GM21717 (cell line): ENCODE measurements at regions not wholly inside any gene's neighbourhood (a gene's known extent, or its start where the extent isn't known, plus 50 kb on each side); places are given as distances from the start of the nearest gene placed in this dataset.
A peak's percentile ranks its signal among the peaks of the same experiment; 100 is the strongest.

Source experiments
- ATAC-seq: cut with Tn5 transposase; IDR thresholded peaks from one replicate; pipeline ENCODE4 v1.9.1; 2021; ENCODE audit warnings: mild to moderate bottlenecking, moderate library complexity; ENCODE audit not compliant: unreplicated experiment

DNA sequence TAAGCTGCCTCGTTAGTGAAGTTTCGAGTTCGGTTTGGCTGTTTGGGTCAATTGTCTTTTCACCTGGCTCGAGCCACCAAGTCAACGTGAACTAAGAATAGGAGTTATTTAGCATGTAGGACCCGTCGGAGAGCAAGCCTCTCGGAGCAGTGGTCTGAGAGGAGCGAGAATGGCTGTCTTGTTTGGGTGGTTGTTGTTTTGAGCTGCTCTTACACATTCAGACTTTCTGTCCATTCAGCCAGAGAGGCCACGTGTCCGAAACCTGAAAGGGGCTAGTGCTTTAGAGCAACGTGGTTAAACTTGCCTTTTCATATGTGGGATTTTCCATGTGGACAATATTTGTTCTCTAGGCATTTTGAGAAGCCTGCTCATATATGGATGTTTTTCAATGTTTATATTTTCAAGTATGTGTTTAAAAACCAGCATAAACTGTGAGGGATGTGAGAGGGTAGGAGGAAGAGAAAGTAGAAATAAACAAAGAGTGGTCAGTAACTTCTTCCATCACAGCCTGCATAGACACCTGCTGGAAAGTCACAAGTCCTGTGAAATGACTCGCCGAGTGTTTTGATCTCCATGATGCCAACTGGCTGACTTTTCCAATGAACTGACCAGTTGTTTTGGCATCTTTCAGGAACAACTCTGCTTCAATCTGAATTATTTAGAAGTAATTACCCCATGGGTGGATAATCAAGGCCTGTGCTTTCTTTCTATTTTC is 221.0 kb downstream of the ASCL1 start:
- ATAC-seq: no peak

DNA sequence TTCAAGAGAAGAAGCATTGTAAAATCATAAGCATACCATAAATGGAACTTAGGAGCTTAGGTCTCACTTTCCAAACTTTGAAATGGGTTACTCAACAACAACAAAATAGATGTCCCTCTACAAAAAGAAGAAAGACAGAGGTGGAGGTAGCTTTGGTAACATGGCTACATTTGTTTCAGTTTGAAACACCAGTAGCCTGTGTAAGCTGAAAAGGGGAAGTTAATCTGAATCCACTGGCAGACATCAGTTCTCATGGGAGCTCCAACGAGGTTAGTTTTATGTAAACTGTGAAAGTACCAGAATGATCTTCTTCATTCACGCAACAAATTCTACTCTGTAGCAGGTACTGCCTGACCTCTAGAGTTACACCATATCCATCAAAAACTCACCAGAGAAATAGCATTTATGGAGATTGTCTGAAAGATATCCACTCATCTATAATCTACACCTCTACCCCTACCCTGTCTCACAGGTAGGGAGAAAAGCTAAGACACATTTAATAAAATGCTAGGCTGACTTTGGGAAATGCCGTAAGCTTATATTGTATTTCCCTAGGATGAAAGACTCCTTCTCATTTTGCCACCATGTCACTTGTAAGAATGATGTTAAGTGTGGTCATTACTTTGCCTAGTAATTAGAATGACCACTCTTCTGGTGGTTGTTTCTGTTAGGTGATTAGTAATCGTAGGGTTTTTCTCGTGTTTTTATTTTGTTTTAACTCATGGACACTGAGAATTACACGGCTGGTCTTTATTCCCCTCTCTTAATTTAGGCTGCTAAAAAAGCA is 224.1 kb downstream of the ASCL1 start:
- peak; percentile 91 for ATAC-seq

DNA sequence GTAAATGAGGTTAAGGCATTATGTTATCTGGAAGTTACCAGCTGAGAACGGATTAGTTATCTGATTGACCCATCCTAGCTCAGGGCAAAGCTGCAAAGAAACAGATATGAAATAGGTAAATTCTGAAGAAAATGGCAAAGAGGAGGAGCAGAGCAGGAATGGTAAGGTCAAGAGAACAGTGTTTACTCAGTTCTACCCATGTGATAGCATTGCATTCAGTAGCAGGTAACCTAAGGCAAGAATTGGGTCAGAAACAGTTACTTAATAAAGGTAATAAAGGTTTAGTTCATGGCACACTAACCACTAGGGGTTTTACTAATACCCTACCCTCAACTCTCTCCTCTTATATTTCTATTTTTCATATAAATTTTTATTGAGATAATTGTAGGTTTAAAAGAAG is 224.8 kb downstream of the ASCL1 start:
- ATAC-seq: no peak

DNA sequence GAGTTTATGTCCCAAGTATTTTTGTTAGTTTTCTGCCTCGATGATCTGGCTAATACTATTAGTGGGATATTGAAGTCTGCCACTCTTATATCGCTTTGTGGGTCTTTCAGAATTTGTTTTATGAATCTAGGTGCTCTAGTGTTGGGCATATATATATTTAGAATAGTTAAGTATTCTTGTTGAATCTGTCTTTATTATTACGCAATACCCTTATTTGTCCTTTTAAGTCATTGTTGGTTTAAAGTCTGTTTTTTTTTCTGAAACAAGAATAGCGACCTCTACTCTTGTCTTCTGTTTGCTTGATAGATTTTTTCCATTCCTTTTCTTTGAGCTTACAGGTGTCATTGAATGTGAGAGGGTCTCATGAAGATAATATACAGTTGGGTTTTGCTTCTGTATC is 239.0 kb downstream of the ASCL1 start:
- no peak for ATAC-seq

DNA sequence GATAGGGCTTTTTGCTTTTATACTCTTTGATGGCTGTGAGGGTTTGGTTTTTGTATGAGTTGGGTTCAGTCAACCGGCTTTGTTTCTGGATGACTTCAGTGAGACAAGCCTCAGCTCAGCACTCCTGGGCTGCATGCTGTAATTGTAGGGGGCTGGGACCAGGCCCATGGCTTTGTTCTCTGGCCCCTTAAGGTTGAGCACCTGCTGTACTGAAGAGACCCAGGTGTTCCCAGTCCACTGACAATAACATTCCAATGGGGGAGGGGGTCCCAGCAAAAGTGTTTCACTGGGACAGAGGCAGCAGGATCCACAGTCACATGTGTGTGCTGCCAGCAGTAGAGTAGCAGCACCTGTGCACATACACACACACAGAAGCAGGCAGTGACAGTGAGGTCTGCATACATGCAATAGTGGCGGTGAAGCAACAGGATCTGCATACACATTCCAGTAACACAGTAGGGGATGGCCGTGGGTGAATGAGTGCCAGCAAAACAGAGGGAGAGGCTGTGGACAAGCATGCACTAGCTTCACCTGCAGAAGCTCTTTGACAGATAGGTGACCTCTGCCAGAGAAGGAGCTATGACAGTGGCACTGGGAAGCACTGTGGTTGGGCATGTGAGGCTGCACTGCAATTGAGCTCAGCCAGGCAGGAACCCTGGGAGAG is 240.4 kb downstream of the ASCL1 start:
- ATAC-seq: no peak

DNA sequence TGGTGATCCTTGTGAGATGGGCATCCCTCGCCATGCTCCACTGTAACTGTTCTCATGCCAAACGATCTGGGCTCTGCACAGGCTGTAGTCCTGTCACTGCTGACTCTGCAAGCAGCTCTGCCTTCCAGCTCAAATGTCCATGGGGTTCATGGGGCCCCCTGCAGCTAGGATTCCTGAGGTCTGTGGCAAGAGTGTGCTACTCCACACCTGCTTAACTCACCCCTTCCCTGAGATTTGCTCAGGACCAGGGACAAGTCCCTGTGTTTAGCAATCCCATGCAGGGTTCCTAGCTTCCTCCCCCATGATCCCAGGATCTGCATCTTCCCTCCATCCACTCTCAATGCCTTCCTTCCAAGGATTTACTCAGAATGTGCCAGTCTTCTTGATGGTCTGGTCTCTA is 241.0 kb downstream of the ASCL1 start:
- no peak for ATAC-seq

DNA sequence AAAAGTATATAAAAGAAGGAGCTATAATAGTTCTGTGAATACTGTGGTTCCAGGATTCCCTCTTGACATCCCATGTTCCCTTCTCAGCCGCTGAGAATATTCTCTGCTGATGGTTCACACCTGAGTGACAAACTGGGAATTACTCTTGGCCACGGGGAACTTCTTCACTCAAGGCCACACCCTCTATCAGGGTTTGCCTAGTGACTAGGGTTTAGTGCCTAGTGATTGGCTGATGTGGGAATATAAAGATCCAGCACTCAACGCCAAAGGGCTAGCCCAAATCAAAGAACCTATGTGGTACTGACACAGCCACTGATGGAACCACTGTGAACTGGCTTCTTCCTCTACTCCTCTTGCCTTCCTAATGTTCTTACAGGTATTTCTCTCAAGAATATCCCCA is 248.4 kb downstream of the ASCL1 start:
- ATAC-seq: no peak

DNA sequence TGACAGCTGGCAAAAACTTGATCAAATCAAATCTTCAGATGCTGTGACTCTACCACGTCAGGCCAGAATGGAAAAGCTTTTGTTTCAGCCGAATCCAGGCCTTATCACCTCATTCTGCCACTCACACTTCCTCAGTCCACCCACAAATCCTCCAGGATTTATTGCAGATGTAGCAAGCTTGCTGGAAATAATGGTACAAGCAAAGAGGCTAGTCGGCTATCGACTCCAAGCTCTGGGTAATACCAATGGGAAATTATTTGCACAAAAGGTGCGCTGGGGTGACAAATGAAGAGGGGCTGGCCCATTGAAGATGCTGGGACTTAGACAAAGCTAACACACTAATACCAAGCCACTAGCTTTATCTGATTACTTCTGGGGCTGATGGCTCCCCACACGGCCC is 250.5 kb downstream of the ASCL1 start:
- ATAC-seq: no peak

DNA sequence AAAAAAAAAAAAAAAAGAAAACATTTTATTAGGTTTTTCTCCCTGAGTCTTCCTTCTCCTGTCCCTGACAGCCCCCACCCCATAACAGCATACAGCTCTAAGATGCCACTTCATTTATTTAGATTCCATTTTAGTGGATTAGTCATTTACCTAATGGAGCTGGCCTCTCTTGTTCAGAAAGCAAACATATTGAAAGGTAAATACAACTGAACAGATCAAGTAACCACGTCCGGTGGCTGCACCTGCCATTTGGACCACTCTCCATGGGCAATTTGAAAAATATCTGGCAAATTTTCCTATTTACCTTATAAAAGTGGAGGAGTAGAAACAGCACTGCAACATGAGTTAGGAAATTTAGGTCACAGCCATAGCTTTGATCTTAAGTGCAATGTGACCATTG is 254.6 kb downstream of the C12orf42 start:
- no peak for ATAC-seq

DNA sequence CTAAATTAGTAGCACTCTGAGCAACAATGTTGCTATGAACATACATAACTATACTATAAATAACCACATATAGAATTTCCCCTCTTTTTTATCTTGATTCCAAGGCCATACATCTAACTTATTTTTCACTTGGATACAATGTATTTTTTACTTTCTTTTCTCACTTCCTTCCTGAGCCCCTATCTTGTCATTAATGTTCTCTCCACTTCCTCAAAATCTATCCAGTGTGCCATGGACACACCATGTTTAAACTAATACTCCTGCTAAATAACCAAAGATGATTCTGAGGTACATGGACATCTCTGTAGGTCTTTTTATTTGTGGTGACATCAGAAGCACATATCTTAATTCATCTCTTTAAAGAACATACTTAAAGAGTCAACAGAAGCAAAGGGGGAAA is 251.2 kb downstream of the C12orf42 start:
- ATAC-seq: no peak

DNA sequence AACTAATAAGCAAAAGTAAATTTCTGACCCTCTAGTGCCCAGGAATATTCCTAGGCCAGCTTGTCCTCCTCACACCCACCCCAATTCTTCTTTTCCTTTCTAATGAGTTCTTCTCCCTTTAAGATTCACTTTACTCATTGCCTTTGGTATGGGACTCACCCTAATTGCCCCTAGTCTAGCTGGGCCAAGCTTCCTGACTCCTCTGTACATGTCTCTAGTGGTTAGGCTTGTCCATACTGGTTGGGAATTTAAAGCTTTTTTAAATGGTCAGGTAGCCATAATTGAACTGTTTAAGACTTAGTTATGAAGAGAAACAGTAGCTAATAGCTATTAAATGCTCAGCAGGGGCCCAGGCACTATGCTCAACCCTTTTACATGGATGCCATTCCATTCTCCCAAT is 248.2 kb downstream of the C12orf42 start:
- no peak for ATAC-seq

DNA sequence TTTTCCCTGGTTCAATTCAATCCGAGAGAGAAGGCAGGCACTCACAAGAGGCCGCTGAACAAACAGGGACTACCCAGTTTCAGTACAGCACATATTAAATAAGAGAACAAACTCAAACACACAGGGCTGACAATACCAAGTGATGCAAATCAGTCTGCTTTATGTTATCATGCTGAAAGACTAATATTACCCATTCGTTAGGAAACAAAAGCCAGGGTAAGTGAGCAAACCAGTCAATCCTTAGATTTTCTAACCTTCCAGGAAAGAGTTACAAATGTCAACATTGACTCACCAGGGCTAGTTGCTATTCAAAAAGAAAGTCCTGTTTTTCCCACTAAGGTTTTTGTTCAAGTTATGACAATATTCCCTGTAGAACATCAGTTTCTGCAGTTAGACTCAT is 246.2 kb downstream of the C12orf42 start:
- ATAC-seq: no peak

DNA sequence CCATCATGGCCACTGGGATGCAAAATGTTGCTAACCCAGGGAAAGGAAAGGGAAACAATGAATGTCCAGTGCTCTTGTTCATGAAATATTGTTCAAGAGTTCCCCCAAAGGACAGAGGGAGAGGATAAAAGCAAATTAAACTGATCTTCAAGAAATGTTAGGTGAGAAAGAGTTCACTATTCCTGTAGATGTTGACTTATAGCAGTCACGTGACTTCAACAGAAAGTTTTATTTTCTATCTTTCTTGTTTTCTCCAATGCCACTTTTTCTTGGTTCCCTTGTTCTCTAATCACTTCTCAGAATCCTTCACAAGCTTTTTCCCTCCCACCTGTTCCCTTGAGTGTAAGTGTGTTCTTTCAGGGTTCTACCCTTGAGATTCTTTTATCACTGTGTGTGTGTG is 245.3 kb downstream of the C12orf42 start:
- no peak for ATAC-seq
